Gastroesophageal sphincter (tissue), 4 donors: ENCODE measurements at regions not wholly inside any gene's neighbourhood (a gene's known extent, or its start where the extent isn't known, plus 50 kb on each side); places are given as distances from the start of the nearest gene placed in this dataset.

Experiments
- ATAC-seq: fragments of 150-250 bp; one replicate; pipeline ENCODE4 v1.9.1; 2016; ENCODE audit warnings: mild to moderate bottlenecking, moderate library complexity
- H3K27ac ChIP-seq, 4 donors: fragments of 200-600 bp; sonication (generic) in 3 of 4; 1 replicate in 3 of 4; 2 replicates in 1 of 4; pipeline ENCODE4 v1.5.1; 2016 to 2019
- H3K27me3 ChIP-seq: fragments of 200-600 bp; sonication (generic); one replicate; pipeline ENCODE4 v1.5.1; 2019
- H3K36me3 ChIP-seq, 2 donors: fragments of 200-600 bp; sonication (generic); one replicate each; pipeline ENCODE4 v1.5.1; 2019; ENCODE audit warnings: control low read depth in 1 of 2
- H3K4me1 ChIP-seq, 3 donors: fragments of 200-600 bp; sonication (generic); 1 replicate in 2 of 3; 2 replicates in 1 of 3; pipeline ENCODE4 v1.5.1; 2016 to 2019; ENCODE audit warnings: control low read depth in 2 of 3
- H3K4me3 ChIP-seq, 2 donors: fragments of 200-600 bp; sonication (generic); one replicate each; pipeline ENCODE4 v1.5.1; 2019; ENCODE audit warnings: mild to moderate bottlenecking in 1 of 2, moderate library complexity in 1 of 2
- H3K9me3 ChIP-seq, 3 donors: fragments of 200-600 bp; sonication (generic); one replicate each; pipeline ENCODE4 v1.5.1; 2017 to 2019; ENCODE audit warnings: control low read depth in 2 of 3
- EP300 ChIP-seq: sonication (generic); formaldehyde crosslinking; IDR thresholded peaks from one replicate; pipeline ENCODE4 v1.6.1; 2017; ENCODE audit warnings: antibody characterized with exemption, mild to moderate bottlenecking
- POLR2A ChIP-seq, 2 donors: fragments of 450-650 bp; IDR thresholded peaks; one replicate each; pipeline ENCODE4 v1.6.1; 2017; ENCODE audit warnings: antibody characterized with exemption in 2 of 2, mild to moderate bottlenecking in 2 of 2, moderate library complexity in 1 of 2
- POLR2AphosphoS5 ChIP-seq: sonication (generic); formaldehyde crosslinking; IDR thresholded peaks from one replicate; pipeline ENCODE4 v1.6.1; 2017; ENCODE audit warnings: antibody characterized with exemption
- WGBS, 2 donors: methylation state at CpG; one replicate each; pipeline ENCODE4 v1.1.5; 2018; ENCODE audit warnings: low coverage in 1 of 2; 5-methylcytosine and 5-hydroxymethylcytosine counted together
- TF ChIP-seq, protein P1 (sequence below), 4 experiments: fragments of 200-600 bp in 2 of 4; fragments of 450-650 bp in 2 of 4; sonication (generic) in 1 of 4; IDR thresholded peaks; one replicate each; pipeline ENCODE4 v1.5.1; 2017 to 2019; ENCODE audit warnings: antibody characterized with exemption in 4 of 4, mild to moderate bottlenecking in 2 of 4, moderate library complexity in 2 of 4

- Histone ChIP-seq H3K4me1 (no peaks in the 10 kb centered on the region), H3K27ac (no peak overlapping the region), H3K27me3 (no peaks in the 10 kb centered on the region), H3K9me3 (no peaks in the 10 kb centered on the region), H3K4me3 (no peak overlapping the region), H3K36me3 (no peaks in the 10 kb centered on the region)
- 70 to 85% methylated on average over 4 to 5 of the region's 6 CpGs for WGBS, 2 donors
- TF ChIP-seq POLR2AphosphoS5: no peak
- TF ChIP-seq EP300: no peak
- TF ChIP-seq POLR2A (IDR thresholded peaks at IDR 0.05): no peak
- TF ChIP-seq, protein P1, sequence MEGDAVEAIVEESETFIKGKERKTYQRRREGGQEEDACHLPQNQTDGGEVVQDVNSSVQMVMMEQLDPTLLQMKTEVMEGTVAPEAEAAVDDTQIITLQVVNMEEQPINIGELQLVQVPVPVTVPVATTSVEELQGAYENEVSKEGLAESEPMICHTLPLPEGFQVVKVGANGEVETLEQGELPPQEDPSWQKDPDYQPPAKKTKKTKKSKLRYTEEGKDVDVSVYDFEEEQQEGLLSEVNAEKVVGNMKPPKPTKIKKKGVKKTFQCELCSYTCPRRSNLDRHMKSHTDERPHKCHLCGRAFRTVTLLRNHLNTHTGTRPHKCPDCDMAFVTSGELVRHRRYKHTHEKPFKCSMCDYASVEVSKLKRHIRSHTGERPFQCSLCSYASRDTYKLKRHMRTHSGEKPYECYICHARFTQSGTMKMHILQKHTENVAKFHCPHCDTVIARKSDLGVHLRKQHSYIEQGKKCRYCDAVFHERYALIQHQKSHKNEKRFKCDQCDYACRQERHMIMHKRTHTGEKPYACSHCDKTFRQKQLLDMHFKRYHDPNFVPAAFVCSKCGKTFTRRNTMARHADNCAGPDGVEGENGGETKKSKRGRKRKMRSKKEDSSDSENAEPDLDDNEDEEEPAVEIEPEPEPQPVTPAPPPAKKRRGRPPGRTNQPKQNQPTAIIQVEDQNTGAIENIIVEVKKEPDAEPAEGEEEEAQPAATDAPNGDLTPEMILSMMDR (IDR thresholded peaks at IDR 0.05): no peak
- no peak for ATAC-seq
These were observed 243.1 kb upstream of the TENM3 start for GRCh38 chr4:182000077-182000476.

DNA sequence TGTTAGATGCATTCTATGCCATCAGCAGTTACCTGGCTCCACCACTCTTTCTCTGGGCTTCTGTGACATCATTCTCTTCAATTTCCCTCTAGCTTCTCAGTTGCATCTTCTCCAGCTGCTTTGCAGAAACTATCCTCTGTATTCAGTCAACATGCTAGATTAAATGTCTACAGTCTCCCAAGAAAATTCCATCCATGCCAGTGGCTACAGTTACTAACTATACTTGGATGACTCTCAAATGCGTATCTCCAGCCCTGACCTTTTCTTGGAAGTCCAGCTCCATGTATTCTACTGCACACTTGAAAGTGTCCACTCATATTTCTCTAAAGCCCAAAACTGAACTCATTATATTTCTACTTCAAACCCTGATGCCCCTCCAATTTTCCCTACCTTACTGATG is 232.3 kb upstream of the TENM3 start:
- TF ChIP-seq, protein P1 (IDR thresholded peaks at IDR 0.05): no peak
- no peak for TF ChIP-seq POLR2A (IDR thresholded peaks at IDR 0.05)
- no peak for TF ChIP-seq EP300
- TF ChIP-seq POLR2AphosphoS5: no peak
- no peaks in the 10 kb centered on the region for H3K27me3 ChIP-seq
- no peak overlapping the region for H3K4me3 ChIP-seq
- H3K36me3 ChIP-seq: no peaks in the 10 kb centered on the region
- ATAC-seq: no peak
- 73 to 89% methylated on average over 1 of the region's 1 CpG for WGBS, 2 donors
- H3K9me3 ChIP-seq: no peaks in the 10 kb centered on the region
- no peaks in the 10 kb centered on the region for H3K4me1 ChIP-seq
- H3K27ac ChIP-seq: no peak overlapping the region

- no peak overlapping the region for H3K4me3 ChIP-seq
- no peak for ATAC-seq
- no peak for TF ChIP-seq EP300
- TF ChIP-seq POLR2AphosphoS5: no peak
- no peak for TF ChIP-seq POLR2A (IDR thresholded peaks at IDR 0.05)
- TF ChIP-seq, protein P1 (IDR thresholded peaks at IDR 0.05): no peak
- H3K27ac ChIP-seq: no peak overlapping the region
- no peaks in the 10 kb centered on the region for H3K4me1 ChIP-seq
- no peaks in the 10 kb centered on the region for H3K9me3 ChIP-seq
- no peaks in the 10 kb centered on the region for H3K27me3 ChIP-seq
- H3K36me3 ChIP-seq: no peaks in the 10 kb centered on the region
- WGBS, 2 donors: 91 to 95% methylated on average over 4 to 5 of the region's 5 CpGs
These were observed 229.0 kb upstream of the TENM3 start for GRCh38 chr4:182014164-182014563.

DNA sequence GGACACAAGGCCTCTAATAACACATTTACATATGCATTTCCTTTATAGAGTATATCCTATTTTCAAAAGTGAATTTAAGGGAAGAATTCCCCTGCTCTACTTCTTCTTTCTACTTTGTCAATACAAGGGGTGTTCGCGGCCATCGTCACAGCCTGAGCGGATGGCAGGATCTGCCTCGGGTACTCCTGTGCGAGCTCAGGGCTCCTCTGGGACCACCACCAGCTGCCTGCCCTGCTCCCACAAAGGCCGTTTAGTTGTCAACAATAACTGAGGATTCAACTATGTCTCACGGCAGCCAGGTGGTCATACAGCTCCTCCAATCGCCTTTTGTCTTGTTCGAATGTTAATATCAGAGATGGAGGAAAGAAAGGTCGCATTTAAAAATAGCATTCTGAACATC is 228.2 kb upstream of the TENM3 start:
- TF ChIP-seq POLR2A (IDR thresholded peaks at IDR 0.05) (no peak), EP300 (no peak), POLR2AphosphoS5 (no peak)
- TF ChIP-seq, protein P1 (IDR thresholded peaks at IDR 0.05): no peak
- Histone ChIP-seq H3K36me3 (no peaks in the 10 kb centered on the region), H3K4me3 (no peak overlapping the region), H3K27ac (no peak overlapping the region), H3K9me3 (no peaks in the 10 kb centered on the region), H3K4me1 (no peaks in the 10 kb centered on the region), H3K27me3 (no peaks in the 10 kb centered on the region)
- 88 to 95% methylated on average over 6 to 7 of the region's 11 CpGs for WGBS, 2 donors
- no peak for ATAC-seq

DNA sequence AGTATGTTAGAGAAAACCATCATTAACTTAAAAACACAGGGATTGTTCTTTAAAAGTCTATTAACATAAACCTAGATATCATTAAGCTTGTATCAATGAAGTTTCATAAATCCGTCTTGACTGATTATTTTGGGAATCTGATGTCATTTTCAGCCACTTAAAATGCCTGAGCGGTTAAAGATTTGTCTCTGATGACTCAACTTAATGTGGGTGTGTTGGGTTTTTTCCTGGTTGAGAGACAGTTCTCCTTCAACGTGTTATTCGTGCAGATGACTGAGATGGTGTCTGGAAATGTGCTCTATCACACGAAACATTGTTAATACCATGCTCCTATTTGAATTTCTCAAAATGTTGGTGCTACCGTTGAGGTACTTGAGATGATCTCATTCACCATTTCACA is 227.3 kb upstream of the TENM3 start:
- no peaks in the 10 kb centered on the region for H3K9me3 ChIP-seq
- 75 to 85% methylated on average over 5 to 6 of the region's 6 CpGs for WGBS, 2 donors
- H3K27me3 ChIP-seq: no peaks in the 10 kb centered on the region
- ATAC-seq: no peak
- H3K4me1 ChIP-seq: no peaks in the 10 kb centered on the region
- no peak overlapping the region for H3K27ac ChIP-seq
- no peak overlapping the region for H3K4me3 ChIP-seq
- TF ChIP-seq POLR2AphosphoS5 (no peak), POLR2A (IDR thresholded peaks at IDR 0.05) (no peak), EP300 (no peak)
- TF ChIP-seq, protein P1 (IDR thresholded peaks at IDR 0.05): no peak
- H3K36me3 ChIP-seq: no peaks in the 10 kb centered on the region
